ENCODE measurements at regions not wholly inside any gene's neighbourhood (a gene's known extent, or its start where the extent isn't known, plus 50 kb on each side); places are given as distances from the start of the nearest gene placed in this dataset.

DNA sequence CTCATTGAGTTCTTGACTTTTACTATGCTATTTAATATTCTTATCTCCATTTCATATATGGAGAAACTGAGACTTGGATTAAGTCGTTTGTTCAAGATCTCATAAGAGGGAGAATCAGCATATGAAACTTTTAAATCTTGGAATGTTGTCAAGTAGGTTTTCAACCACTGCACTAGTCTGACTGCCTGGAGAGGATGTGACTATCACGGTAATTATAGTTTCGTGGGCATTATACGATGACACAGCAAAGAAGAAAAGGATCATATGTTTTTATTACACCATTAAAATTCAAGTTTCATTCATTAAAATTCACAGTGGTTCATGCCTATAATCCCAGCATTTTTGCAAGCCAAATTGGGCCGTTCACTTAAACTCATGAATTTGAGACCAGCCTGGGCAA lies 555.2 kb downstream of the SLITRK1 start:
- DNase-seq (ENCODE audit: low read depth) = no peak

DNA sequence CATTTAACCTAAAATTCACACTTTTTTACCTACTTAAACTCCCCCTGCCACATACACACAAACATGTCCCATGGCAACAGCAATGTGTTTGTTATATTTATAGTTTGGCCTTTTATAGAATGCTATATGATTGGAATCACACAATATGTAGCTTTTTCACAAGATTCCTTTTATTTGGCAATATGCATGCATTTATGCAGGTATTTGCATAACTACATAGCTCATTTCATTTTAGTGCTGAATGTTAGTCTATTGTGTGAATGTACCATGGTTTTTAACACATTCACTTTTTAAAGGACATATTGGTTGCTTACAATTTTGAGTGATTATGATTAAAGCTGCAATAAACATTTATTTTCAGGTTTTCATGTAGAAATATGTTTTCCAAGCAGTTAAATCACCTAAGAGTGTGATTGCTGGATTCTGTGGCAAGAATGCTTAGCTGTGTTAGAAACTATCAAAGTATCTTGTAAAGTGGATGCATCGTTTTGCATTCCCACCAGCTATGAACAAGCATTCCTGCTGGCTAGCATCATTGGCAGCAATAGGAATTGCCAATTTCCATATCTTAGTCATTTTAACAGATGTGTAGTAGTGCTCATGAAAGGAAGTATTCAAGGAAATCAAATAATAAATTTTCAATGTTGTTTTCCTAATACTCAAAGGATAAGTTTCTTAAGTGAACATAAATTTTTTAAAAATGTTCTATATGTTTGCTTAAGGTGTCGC lies 557.0 kb downstream of the SLITRK1 start:
- no peak for DNase-seq (ENCODE audit: low read depth)

DNA sequence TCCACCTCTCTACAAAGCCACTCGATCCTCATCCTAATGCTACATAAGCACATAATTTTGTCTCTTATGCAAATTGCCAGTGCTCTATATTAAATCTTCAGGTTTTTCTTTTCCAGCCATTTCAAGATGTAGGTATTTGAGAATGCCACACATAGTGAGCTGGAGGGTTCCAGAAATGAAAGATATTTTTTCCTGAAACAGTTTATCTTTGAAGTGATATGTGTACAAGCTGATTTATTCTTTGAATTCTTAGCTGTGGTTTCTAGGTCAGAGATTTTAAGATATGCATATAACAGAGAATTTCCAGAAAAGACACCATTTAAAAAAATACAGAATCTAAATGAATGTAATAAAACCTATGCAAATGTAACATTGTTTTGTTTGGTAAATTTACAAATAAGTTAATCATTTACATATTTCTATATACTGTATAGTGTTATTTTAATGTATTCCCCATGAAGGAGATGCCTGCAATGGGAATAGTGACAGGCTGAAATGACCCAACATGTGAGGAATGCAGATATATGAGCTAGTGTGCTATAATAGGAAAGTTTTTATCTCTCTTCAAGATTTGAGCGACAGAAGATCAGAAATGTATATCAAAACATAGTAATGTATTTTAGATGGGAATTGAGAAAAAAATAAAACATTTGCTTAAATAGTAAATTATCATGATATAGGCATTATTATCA lies 570.2 kb downstream of the SLITRK1 start:
- no peak for DNase-seq (ENCODE audit: low read depth)

DNA sequence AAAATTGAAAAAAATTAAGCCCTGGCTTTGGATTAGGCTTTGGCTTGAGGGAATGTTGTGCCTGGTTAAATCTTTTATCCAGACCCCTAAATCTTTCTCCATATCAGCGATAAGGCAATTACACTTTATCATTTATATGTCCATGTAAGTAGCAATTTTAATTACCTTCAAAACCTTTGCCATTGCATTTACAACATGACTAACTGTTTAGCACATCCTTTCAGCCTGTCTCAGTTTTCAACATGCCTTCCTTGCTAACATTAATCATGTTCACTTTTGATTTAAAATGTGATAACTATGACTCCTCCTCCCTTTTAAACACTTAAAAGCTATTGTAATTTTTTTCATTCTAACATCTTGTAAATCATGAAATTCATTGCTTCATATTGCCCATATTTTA lies 583.7 kb downstream of the SLITRK1 start:
- DNase-seq (ENCODE audit: low read depth) = no peak

DNA sequence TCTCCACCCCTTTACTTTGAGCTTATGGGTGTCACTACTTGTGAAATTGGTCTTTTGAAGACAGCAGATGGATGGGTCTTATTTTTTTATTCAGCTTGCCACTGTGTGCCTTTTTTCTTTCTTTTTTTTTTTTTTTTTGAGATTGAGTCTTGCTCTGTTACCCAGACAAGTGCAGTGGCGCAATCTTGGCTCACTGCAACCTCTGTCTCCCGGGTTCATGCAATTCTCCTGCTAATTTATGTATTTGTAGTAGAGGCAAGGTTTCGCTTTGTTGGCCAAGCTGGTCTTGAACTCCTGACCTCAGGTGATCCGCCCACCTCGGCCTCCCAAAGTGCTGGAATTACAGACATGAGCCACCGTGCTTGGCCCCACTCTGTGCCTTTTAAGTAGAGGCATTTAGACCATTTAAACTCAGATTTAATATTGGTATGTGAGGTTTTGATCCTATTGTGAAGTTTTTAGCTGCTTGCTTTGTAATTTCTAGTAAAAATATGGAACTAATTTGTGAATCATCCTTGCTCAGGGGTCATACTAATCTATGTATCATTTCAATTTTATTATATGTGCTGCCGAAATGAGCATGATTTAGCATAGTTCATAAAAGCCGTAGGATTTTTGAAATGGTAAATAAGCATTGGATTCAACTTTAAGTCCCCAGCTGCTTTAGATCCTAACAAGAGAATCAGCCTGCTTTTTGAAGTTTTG lies 584.5 kb downstream of the SLITRK1 start:
- DNase-seq (ENCODE audit: low read depth) = no peak

DNA sequence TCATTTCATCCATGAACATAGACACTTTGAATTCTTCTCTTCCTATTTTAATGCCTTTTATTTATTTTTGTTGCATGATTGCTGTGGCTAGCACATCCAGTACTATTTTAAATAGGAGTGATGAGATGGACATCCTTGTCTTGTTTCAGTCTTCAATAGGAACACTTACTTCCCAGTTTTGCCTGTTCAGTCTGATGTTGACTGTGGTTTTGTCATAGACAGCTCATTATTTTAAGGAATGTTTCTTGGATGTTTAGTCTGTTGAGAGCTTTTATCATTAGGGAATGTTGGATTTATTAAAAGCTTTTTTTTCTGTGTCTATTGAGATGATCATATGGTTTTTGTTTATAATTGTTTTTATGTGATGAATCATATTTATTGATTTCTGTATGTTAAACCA lies 586.6 kb downstream of the SLITRK1 start:
- DNase-seq (ENCODE audit: low read depth) = no peak

DNA sequence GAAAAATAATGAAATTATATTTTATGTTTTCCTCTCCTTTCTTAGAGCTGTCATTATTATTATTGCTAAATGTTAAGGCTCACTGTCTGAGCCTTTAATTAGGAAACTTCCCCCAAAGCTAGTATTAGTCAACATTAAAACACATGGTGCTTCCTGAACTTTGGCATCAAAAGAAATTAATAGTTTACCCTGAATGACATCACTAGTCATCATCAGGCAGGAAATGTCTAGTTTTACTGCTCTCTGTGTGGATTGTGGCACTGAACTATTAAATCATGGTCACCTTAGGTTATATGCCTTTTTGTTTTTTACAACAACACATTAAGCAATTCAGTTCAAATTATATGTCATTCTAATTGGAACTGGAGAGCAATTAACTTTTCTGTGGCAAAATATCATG lies 595.5 kb downstream of the SLITRK1 start:
- no peak for DNase-seq (ENCODE audit: low read depth)

DNA sequence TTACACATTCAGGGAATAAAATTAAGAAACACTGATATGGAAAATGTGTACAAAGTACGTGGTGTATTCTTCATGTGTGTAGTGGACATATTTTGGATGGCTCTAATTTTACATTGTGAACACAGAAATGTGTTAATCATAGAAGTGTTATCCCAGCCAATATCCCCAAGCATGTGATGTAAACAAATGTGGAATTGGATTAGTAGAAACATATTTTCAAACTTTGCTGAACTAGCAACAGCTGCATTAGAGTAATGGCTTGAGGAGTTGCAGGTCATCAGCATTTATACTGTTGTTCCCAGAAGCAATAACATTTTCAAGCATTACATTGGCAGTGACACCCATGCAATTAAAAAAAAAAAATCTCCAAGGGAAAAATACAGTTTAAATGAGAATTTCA lies 600.6 kb downstream of the SLITRK1 start:
- no peak for DNase-seq (ENCODE audit: low read depth)

DNA sequence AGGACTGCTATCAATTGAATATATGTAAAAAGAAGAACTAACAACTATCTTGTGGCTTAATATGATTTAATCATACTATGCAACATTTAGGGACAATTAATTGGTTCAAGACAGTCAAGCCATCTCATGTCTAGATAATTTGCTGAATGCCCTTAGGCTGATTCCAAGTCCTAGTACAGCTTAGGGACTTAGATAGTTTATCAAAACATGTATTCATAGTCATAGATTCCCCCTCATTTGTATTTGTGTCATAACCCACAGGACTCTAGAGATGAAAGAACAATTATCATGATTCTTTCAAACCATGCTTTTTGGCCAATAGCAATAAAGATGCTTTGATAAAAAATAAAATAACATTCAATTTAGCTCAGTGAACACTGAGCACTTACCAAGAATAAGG lies 607.6 kb downstream of the SLITRK1 start:
- no peak for DNase-seq (ENCODE audit: low read depth)

DNA sequence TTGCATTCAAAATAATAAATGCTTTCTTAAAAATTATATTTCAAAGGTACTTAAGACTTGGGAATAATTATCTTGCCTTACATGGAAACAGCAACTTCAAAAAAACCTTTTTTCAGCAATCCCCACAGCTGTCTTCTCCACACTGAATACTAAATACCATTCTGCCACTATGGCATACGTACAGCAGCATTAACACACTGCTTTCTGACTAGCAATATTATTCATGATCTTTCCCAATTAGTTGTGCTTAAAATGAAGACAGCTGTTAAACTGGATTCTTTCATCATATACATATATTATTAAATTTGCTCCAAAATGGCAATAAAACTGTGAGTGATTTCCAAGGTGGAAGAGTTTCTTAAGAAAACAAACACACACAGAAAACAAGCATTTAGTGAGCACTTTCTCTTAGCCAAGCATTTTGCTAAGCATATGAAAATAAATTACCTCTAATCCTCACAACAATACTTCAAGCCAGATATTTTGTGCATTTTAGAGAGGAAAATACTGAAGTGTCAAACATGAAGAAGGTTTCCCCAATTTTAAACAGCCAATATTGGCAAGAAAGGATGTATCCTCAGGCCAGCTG lies 609.5 kb downstream of the SLITRK1 start:
- DNase-seq (ENCODE audit: low read depth) = no peak

DNA sequence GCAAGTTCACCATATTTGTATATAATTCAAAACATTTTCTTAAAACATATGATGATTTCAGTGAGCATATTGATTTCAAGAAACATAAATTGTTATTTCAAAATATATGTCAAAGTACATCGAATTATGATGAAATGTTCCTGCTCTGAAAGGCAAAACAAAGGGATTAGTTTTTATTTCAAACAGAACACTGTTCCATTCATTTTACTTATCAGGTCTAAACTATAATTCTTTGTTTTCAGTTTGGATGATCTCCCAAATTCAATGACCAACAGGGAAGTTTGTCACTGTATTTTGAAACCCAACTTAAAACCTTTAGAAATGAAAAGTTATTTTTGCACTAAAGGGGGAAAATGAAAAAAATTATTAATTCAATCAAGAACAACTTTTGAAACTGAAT lies 610.2 kb downstream of the SLITRK1 start:
- DNase-seq (ENCODE audit: low read depth) = no peak

DNA sequence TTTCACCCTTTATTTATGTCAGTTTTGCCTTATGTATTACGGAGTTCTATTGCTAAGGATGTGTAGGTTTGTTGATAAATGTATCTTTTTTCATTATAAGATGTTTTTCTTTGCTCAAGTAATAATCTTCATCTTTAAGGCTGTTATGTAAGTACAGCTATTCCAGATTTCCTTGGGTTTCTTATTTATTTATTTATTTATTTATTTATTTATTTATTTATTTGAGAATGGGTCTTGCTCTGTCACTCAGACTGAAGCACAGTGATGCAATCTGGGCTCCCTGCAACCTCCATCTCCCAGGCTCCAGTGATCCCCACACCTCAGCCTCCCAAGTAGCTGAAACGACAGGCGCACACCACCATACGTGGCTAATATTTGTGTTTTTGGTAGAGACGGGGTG lies 617.0 kb downstream of the SLITRK1 start:
- DNase-seq (ENCODE audit: low read depth) = no peak

DNA sequence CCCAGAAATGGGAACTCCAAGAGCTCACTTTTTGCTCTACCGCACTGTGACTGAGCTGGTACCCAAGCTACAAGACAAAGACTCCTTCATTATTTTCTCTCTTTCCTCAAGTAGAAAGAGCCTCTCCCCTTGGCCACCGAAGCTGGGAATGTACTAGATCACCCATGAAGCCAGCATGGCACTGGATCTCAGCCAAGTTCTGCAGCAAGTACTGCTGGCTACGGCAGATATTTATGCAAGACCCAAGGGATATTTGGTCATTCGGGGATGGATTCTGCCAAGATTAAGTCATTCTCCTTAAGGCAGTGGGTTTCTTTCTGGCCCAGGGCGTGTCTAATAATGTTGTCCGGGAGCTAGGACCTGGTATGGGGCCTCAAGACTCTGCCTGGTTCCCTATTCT lies 633.5 kb downstream of the SLITRK1 start:
- no peak for DNase-seq (ENCODE audit: low read depth)

DNA sequence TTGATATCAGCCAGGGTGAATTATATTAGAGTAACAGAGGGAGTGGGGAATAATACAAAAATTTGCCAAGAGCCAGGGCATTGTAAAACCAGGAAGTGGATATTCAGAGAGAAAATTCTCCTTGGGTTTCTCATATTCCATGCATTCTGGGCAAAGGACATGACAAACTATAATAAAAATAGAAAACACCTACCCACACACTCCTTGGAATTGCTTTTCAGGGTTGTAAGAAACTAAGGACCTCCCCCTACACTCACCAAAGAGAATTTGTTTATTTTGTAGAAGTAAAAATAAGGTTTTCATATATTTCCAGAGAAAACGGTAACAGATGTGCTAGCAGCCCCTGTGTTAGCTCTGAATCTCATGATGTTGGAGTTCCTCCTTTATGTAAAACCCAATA lies 649.6 kb downstream of the SLITRK1 start:
- DNase-seq (ENCODE audit: low read depth) = no peak

DNA sequence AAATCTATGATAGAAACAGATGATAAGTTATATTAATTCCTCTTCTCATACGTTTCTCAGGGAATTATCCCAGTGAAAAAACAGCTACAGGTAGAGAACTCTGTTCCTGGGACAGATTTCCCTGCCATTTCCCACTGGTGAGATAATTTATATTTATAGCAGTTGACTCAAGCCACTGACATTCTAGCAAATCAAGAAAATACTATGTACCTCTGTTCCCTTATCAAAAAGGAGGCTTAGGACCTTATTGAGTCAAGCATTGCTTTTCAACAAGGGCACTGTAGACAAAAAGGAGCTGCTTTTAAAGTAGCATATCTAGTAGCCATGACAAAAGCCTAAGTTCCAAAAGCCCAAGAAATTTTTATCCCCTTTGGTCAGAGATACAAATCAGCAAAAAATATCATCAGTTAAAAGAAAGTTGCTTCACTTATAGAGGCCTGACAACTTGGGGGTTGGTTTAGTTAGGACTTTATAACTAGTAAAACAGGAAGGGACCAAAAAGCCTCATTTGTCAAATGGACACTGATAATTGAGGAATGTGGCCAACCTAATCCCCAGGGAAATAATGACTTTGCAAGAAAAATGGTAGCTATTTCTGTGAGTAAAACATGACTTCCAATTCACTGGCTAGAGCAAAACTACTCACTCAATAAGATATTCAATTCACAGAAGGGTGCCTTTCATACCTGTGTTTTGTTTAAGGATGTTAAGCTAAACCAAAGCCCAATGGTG lies 652.5 kb downstream of the SLITRK1 start:
- no peak for DNase-seq (ENCODE audit: low read depth)

DNA sequence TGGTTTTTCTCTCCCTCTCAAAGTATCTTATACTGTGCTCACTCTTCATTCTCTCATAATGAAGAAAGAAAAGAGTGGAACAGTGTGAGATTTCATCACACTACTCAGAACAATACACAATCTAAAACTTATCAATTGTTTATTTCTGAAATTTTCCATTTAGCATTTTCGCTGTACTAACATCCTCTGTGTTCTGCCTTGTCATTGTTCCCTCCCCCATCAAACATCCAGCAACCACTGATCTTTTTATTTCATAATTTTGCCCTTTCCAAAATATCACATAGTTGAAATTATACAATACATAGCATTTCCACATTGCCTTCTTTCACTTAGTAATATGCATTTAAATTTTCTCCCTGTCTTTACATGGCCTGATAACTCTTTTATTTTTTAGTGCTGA lies 658.7 kb downstream of the SLITRK1 start:
- DNase-seq (ENCODE audit: low read depth) = no peak

DNA sequence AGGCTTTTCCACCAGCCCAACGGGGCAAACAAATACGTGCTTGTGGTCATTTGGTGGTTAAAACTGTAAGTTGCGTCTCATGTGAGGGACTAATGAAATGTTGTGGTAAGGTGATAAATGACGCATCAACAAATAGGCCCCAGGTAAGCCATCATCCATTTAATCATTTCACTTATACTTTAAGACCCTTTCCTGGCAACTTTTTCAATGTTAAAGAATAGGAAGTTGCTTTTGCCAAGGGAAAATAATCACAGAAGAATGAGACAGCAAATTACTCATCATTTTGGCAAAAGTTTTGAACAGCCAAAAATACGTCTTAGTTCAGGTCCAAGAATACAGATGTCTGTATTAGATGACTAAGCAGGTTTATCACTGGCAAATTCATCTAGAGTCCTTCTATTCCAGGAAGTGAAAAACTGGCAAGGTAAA lies 660.4 kb downstream of the SLITRK1 start:
- DNase-seq (ENCODE audit: low read depth) = no peak

DNA sequence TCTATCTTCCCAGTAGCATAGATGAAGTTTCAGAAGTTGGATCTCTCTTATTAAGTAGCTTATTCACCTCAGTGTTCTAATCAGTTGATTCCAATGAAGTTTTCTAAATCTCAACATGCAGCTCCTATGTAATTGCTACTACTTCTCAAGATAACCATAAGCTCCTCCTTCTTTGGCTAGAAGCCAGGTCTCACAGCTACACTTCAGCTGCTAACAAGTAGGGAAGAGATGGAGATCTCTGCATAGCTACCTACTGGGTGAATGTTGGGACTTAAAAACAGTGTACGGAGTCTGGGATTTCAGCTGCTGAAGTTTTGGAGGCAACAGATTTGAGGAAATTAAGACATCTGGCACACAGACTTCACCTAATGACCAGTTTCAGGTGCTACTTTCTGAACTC lies 661.0 kb downstream of the SLITRK1 start:
- DNase-seq (ENCODE audit: low read depth) = no peak

DNA sequence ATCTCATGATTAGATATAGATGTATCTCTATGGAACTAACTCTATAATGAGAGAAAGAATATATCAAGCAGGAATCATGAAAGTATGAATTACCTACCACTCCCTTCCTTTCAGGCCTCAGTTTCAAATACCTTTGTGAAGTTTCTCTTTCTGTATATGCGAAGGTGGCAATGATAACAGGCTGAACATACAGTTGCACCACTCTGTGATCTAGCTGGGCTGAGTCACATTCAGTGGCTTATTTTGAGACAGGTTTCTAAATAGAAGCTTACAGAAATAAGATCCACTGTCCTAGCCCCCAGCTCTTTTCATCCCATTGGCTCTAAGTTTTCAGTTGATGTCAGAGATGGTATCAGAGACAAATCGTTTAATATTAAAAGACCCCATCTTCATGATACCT lies 662.0 kb downstream of the SLITRK1 start:
- DNase-seq (ENCODE audit: low read depth) = no peak

DNA sequence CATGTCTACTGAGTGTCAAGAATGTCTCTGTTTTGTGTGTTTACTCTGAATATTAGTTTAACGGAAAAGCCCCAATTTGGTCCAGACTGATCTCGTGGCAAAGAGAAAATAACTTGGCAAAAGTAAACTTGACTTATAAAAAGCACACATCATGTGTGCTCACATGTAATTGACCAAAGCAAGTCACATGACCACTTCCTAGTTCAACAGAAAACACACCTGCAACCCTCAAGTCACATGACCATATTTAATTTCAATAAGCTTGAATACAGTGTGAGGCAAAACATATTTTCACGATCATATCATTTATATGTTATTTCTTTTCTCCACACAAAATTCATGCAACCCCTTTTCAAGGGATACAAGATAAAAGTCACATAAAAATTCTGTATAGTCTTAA lies 662.4 kb downstream of the SLITRK1 start:
- DNase-seq (ENCODE audit: low read depth) = no peak

DNA sequence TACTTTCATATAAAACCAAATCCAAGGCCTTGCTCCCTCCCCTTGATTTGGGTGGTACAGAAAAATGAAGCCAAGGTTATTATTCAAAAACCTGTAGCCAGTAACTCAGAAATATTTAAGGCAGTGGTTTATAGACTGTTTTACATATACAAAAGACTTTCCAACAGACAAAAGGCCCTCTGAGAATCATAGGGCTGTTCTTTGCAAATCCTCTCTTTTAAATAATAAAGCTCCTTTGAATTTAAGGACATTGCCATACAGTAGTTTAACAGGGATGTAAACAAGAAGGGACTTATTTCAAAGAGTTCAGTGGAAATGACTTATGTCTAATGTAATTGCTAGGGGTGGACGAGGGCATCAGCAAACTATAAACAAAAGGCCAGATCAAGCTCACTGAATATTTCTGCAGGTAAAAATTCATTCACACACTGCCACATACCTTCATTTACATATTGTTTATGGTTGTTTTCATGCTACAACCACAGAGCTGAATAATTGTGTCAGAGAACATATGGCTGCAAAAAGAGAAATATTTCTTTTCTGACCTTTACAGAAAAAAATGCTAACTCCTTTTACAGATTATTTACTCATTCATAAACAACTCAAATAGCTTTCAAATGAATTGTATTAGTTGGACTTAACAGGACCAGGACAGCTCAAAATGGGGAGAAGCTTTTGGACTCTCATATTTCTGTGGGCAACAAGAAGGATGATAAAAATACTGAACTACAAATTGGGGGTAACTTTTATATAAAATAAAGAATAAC lies 665.6 kb downstream of the SLITRK1 start:
- no peak for DNase-seq (ENCODE audit: low read depth)

DNA sequence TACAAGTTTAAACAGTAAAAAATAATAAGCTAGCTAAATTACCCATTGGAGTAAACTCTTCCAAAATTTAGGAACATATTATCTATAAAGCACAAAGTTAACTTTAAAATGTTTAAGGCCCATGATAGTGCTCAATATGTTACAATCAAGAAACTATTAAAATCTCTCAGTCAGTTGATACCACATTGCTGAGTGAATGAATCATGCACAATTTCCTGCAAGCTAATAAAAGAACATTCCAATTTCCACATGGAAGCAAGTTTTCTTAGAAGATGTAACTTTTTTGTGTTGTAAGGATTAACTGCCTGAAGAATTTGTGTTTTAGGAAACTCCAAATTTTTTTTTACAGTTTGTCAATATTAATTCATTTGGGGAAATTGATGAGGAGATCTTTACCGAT lies 666.6 kb downstream of the SLITRK1 start:
- no peak for DNase-seq (ENCODE audit: low read depth)
